ENCODE measurements at regions not wholly inside any gene's neighbourhood (a gene's known extent, or its start where the extent isn't known, plus 50 kb on each side); places are given as distances from the start of the nearest gene placed in this dataset.

- Histone ChIP-seq H3K9me3 (ENCODE audit: control insufficient read depth, low read depth, low read length) (no peaks in the 10 kb centered on the region), H3K79me2 (ENCODE audit: control insufficient read depth, insufficient read depth, low read length) (no peaks in the 10 kb centered on the region), H3K27me3 (ENCODE audit: control insufficient read depth, extremely low read depth, insufficient read depth, low read length) (no peaks in the 10 kb centered on the region), H3K27ac (ENCODE audit: control insufficient read depth, insufficient read depth, low read length) (no peak overlapping the region), H3K9ac (ENCODE audit: control insufficient read depth, extremely low read depth, insufficient read depth, low read length) (no peak overlapping the region), H4K20me1 (ENCODE audit: control insufficient read depth, extremely low read depth, insufficient read depth, low read length) (no peaks in the 10 kb centered on the region), H3K9me1 (ENCODE audit: control insufficient read depth, extremely low read depth, insufficient read depth, low read length) (no peaks in the 10 kb centered on the region), H3K4me1 (ENCODE audit: control insufficient read depth, extremely low read depth, insufficient read depth, low read length) (peaks cover 3% of the 10 kb centered on the region), H2AFZ (ENCODE audit: control insufficient read depth, low read length) (no peak overlapping the region), H3K4me2 (ENCODE audit: control insufficient read depth, extremely low read depth, insufficient read depth, low read depth, low read length) (no peak overlapping the region), H3K36me3 (ENCODE audit: control insufficient read depth in 2 of 2, extremely low read depth in 1 of 2, insufficient read depth in 2 of 2, low read length in 2 of 2) (no peaks in the 10 kb centered on the region), H3K4me3 (ENCODE audit: control insufficient read depth in 2 of 3, extremely low read depth in 1 of 3, insufficient read depth in 2 of 3, low read depth in 1 of 3, low read length in 3 of 3) (no peak overlapping the region)
- FAIRE-seq: no peak
- DNase-seq (ENCODE audit: low read depth, low spot score): no peak
- TF ChIP-seq EZH2 (IDR thresholded peaks at IDR 0.05; ENCODE audit: low read length): no peak
- TF ChIP-seq, protein P1, sequence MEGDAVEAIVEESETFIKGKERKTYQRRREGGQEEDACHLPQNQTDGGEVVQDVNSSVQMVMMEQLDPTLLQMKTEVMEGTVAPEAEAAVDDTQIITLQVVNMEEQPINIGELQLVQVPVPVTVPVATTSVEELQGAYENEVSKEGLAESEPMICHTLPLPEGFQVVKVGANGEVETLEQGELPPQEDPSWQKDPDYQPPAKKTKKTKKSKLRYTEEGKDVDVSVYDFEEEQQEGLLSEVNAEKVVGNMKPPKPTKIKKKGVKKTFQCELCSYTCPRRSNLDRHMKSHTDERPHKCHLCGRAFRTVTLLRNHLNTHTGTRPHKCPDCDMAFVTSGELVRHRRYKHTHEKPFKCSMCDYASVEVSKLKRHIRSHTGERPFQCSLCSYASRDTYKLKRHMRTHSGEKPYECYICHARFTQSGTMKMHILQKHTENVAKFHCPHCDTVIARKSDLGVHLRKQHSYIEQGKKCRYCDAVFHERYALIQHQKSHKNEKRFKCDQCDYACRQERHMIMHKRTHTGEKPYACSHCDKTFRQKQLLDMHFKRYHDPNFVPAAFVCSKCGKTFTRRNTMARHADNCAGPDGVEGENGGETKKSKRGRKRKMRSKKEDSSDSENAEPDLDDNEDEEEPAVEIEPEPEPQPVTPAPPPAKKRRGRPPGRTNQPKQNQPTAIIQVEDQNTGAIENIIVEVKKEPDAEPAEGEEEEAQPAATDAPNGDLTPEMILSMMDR (optimal IDR thresholded peaks at IDR 0.05 in 1 of 3, IDR thresholded peaks at IDR 0.05 in 1 of 3, conservative IDR thresholded peaks at IDR 0.05 in 1 of 3; ENCODE audit: extremely low read depth in 1 of 3, insufficient read depth in 2 of 3, low read length in 3 of 3): peak in 2 of 3 experiments; percentile 10 to 43
- dilution Hi-C loops (cut with MboI; ENCODE audit: extremely low pct_ligation_motif_present, low sequenced_read_pairs): no loop called here
These were observed 219.8 kb upstream of the MAP3K1 start for GRCh38 chr5:56595566-56595965.

GRCh38 chr5:56594792-56595191, 220.6 kb upstream of the MAP3K1 start:
- no peak overlapping the region for H3K27ac ChIP-seq (ENCODE audit: control insufficient read depth, insufficient read depth, low read length)
- H2AFZ ChIP-seq (ENCODE audit: control insufficient read depth, low read length): no peak overlapping the region
- no peak overlapping the region for H3K4me2 ChIP-seq (ENCODE audit: control insufficient read depth, extremely low read depth, insufficient read depth, low read depth, low read length)
- TF ChIP-seq, protein P1 (optimal IDR thresholded peaks at IDR 0.05 in 1 of 3, IDR thresholded peaks at IDR 0.05 in 1 of 3, conservative IDR thresholded peaks at IDR 0.05 in 1 of 3; ENCODE audit: extremely low read depth in 1 of 3, insufficient read depth in 2 of 3, low read length in 3 of 3): no peak
- TF ChIP-seq EZH2 (IDR thresholded peaks at IDR 0.05; ENCODE audit: low read length): no peak
- no peak overlapping the region for H3K9ac ChIP-seq (ENCODE audit: control insufficient read depth, extremely low read depth, insufficient read depth, low read length)
- no peaks in the 10 kb centered on the region for H3K9me3 ChIP-seq (ENCODE audit: control insufficient read depth, low read depth, low read length)
- H3K4me3 ChIP-seq (ENCODE audit: control insufficient read depth in 2 of 3, extremely low read depth in 1 of 3, insufficient read depth in 2 of 3, low read depth in 1 of 3, low read length in 3 of 3): no peak overlapping the region
- H4K20me1 ChIP-seq (ENCODE audit: control insufficient read depth, extremely low read depth, insufficient read depth, low read length): no peaks in the 10 kb centered on the region
- no peaks in the 10 kb centered on the region for H3K79me2 ChIP-seq (ENCODE audit: control insufficient read depth, insufficient read depth, low read length)
- no peaks in the 10 kb centered on the region for H3K9me1 ChIP-seq (ENCODE audit: control insufficient read depth, extremely low read depth, insufficient read depth, low read length)
- dilution Hi-C loops (cut with MboI; ENCODE audit: extremely low pct_ligation_motif_present, low sequenced_read_pairs): no loop called here
- DNase-seq (ENCODE audit: low read depth, low spot score) (no peak), FAIRE-seq (no peak)
- H3K27me3 ChIP-seq (ENCODE audit: control insufficient read depth, extremely low read depth, insufficient read depth, low read length): no peaks in the 10 kb centered on the region
- H3K4me1 ChIP-seq (ENCODE audit: control insufficient read depth, extremely low read depth, insufficient read depth, low read length): peaks cover 3% of the 10 kb centered on the region
- no peaks in the 10 kb centered on the region for H3K36me3 ChIP-seq (ENCODE audit: control insufficient read depth in 2 of 2, extremely low read depth in 1 of 2, insufficient read depth in 2 of 2, low read length in 2 of 2)
